HG02763 (cell line): ENCODE measurements at regions not wholly inside any gene's neighbourhood (a gene's known extent, or its start where the extent isn't known, plus 50 kb on each side); places are given as distances from the start of the nearest gene placed in this dataset.
"Not testable (repeated sequence)": the region's sequence is repeated elsewhere in the genome, so short reads cannot be mapped to it uniquely, and the experiment has no call there.

ENCODE experiments used
- ATAC-seq: cut with Tn5 transposase; IDR thresholded peaks from one replicate; pipeline ENCODE4 v1.9.1; 2021; ENCODE audit warnings: mild to moderate bottlenecking, moderate library complexity; ENCODE audit not compliant: unreplicated experiment

DNA sequence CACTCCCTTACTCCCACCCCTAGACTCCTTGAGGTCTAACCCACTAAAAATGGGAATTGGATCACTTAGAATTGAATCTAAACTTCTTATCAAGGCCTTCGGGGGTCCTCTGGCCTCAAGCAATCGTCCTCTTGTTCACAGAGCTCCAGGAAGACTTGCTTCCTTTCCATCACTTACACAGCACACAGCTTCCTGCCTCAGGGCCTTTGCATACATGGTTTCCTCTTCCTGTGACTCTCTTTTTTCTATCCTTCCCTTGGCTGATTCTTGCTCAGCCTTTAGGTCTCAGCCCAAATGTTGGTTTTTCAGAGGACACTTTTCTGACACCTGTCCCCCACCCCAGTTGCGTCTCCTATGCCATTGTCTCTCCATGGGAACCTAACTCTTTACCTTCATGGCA, 50.0 kb upstream of the ALDH1B1 start:
- ATAC-seq: no peak

DNA sequence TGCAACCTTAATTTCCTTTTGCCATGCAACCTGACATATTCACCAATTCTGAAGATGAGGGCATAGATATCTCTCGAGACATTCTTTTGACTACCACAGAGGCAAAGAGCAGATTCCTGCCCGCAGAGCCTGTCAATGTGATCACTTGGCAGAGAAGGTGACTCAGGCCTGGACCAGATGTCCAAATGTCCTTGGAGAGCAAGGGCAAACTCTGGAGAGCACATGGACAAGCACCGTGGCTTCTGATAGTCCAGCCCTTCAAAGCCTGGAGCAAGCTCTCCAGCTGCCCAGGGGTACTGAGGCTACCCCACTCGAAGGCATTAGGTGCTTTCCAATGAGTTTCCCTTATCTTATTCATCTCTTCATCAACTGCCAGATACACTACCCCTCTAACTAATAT, 50.4 kb upstream of the ALDH1B1 start:
- no peak for ATAC-seq

DNA sequence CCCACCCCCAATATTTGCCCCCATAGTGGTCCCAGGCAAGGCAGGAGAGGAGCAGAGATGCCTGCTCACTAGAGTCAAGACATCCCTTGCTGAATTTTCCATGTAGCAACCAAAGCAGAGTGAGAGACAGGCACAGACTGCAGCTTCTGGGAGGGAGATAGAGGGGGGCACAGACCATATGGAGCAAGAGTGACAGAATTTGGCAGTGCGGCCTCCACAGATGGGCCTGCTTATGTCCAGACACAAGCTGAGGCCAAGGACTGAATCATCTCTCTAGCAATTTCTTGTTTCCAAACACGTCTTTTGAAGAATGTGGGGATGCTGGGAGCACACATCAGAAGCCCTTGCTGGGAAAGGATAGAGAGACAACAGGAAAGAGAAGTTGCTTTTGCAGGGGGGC, 53.0 kb upstream of the ALDH1B1 start:
- no peak for ATAC-seq

DNA sequence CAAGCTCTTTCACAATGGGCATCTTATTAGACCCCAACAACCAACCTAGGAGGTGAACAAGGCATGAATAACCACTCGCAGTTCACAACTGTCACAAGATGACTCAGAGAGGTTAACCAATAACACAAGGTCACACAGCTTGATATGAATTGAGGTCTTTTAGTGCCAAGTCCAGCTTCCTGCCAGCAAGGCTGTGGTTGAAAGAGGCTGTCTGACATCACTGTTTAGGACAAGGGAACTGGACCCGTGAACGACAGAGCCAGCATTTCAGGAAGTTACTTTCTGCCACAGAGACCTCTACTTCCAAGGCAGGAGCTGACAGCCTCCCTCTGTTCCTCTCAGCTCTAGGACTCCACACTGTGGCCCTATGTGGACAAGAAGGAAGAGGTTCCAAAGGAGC, 53.4 kb upstream of the ALDH1B1 start:
- peak; percentile 50 for ATAC-seq

DNA sequence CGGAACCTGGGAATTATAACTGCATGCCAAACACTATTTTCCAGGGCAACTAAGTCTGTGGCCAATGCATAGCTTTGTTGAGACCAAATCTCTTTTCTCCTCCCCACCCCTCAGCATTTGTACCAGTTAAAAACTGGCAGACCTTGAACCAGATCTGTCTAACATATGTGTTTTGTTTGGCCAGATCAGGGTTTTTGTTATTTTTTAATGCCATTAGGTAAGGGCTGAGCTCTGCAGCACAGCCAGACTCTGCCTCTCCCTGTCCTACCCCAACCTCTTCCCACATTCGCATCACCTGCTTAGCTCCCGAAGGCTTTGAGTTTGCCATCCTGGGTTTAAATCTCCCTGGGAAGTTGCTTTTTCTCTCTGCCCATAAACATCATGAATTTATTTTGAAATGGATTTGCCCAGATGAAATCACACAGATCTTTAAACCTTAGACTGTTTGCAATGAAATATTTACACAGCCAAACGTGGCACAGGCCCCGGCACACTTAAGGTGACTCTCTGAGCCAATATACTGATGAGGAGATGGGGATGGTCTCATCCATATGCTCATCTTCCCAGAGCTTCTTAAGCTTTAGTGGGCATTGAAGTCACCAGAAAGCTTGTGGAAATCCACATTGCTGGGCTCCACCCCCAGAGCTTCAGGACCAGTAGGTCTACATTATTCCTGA, 54.0 kb upstream of the ALDH1B1 start:
- no peak for ATAC-seq

DNA sequence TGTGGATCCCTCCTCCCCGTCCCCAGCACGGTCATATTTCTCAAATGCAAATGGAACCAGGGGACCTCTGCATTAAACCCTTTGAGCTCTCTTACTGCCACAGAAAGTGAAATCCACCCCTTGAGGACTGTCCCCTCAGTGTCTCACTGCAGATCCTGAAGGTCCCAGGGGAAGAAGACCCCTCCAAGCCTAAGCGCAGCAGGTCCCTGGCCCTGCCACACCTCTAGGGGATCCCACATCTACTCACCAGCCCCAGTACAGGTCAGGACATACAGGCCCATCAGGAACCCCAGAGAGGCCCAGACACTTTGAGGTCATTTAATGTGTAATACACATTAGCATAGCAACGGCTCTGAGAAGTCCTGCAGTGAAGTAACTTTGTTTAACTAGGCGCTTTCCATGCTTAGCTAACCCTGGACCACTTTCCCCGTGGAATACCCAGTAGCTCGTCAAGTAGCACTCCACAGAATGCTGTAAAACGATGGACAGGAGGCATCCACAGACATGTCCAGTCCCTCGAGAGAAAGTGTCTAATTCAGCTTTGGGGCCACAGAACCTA, 54.7 kb upstream of the ALDH1B1 start:
- no peak for ATAC-seq

DNA sequence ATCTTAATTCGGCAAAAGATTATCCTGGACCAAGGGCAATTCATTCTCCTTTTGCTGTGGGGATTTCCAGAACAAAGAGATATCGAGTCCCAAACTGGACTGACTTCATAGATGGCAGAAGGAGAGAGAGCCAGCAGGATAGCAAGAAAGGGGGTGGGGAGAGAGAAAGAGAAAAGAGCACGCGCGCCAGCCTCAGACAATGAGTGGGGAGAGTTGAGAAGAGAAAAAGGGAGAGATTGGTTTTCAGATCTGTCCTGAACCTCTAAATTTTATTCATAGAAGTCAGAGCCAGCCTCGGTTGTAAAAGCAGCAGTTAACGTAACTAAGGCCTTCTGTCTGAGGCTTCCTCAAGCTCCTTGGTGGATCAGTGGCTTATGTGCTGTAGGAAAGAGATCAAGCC, 55.3 kb upstream of the ALDH1B1 start:
- ATAC-seq: no peak

DNA sequence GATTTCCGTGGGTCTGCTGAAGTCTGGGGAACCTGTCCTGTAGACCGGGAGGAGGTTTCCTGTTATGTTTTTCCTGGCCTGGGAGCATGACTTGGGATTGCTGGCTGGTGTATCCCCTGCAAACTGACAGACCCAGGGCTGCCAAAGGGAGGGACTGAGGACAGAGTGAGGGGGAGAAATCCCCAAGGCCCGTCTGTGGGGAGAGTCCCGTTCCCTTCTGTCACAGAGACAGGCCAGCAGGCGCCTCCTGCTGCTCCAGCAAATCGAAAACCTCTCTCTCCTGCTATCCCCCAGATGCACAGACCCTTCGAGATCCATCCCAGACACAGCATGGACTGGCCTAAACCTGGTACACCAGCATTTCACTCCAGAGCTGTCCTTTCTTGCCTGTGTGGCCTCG, 56.2 kb upstream of the ALDH1B1 start:
- ATAC-seq: no peak

DNA sequence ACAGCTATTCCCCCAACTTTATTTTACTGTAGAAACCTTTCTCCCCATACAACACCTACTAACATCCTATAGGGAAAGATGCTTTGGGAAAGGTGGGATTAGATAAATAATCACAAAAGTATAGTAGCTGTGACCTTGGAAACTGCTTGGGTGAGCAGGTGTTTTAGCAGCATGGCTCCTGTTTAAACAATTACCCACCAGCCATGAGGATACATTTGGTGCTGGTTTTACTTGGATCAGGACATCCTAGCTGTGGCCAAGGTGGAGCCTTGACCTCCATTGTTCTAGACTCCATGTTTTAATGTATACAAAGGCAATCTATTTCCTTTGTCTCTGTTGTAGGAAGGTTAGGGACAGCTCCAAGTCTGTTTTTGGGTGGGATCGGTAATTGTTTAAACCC, 56.8 kb upstream of the ALDH1B1 start:
- ATAC-seq: no peak

DNA sequence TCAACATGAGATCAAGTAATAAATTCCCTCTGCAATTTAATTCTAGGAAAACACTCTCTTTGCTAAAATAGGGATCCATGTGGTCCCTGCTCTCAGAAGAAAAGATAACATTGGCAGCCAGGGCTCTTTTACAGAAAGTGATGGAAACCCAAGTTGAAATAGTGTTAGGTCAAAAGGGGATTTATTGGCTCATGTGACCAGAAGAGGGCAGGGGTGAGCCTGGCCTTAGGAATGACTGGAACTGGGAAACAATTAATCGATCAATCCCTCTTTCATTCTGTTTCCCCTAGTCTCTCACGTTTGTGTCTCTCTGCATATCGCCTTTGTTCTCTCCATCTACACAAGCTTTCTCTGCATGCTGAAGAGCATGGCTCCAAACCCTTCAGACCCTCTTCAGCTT, 58.3 kb upstream of the ALDH1B1 start:
- ATAC-seq: no peak

DNA sequence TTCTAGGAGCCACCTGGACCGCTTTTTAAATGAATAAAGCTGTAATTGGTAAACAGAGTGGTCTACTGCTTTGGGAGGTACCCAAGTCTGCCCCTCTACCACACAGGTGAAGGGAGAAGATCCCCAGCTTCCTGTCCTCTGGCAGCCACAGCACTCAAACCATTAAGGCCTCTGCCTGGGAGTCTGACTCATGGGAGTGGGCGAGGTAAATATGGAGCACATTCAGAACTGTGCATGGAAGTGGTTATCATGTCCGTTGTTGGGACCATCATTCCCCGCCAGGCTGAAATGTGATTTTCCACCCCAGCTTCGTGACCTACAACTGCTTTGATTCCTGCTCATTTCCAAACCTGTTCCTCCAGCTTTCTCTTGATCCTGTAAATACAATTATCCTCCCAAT, 59.5 kb upstream of the ALDH1B1 start:
- no peak for ATAC-seq

DNA sequence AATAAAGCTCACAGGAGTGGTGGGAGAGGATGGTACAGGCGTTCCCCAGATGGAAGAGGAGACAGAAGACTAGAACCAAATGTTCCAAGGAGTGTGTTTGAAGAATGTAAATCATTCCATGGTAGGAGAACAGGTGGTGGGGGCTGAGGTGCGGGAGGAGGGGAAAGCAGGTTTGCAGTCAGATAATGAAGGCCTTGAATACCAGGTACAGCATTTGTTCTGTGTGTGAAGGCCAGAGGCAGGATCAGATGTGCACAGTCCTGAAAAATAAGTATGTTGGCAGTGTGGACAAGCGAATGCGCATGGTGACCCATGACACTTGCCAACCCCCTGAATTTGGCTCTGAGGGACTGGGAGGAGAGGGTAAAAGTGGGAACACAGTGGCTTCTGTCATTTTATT, 59.9 kb upstream of the ALDH1B1 start:
- ATAC-seq: no peak

DNA sequence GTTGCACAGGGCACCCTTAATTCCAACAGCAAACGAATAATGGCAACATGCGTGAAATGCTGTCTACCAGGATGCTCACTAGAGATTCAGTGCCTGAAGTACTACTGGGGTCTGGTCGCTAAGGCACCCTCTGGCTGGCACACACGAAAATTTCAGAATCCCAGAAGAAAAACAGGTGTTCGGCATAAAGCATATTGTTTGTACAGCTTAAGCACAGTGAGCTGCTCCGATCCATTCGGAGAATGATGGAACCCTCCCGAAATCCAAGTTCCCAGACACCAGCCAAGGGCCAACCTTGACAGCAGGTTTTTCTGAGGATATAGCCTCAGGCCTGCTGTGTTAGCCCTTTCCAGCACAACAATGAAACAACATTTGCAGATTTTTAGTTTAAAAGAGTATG, 61.4 kb upstream of the ALDH1B1 start:
- no peak for ATAC-seq

DNA sequence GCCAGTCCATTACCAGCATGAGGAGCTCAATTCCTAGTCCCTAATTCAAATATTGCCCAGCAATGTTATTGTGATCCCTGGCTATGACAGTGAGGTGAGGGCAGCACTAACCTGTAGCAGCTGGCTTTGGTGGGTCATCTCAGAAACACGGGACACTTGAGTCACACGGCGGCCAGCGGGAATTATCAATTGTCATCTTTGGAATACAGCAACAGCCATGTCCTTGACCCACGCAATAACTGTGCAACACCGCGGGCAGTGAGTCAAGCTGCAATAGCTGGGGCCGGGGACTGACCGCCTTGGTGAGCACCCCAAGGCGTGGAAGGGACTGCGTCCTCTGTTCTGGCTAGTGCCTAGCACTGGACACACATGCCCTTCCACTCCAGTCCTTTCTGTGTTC, 62.5 kb upstream of the ALDH1B1 start:
- no peak for ATAC-seq

DNA sequence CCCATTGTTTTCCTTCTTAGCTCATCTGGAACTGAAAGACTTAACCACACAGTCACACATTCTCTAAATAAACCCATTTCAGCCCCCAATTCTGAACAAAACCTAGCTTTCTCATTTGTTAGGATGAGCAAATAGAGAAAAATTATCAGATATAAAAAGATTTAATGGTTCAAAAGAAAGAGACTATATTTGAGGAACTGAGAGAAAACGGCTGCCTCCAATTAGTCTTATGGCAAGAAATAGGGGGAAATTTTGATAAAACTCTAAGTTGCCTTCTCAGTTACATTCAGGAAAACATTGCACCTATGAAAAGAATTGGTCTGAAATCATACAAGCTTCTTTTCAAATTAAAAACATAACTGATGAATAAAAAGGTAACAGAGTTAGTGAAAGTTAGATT, 63.7 kb upstream of the ALDH1B1 start:
- ATAC-seq: no peak

DNA sequence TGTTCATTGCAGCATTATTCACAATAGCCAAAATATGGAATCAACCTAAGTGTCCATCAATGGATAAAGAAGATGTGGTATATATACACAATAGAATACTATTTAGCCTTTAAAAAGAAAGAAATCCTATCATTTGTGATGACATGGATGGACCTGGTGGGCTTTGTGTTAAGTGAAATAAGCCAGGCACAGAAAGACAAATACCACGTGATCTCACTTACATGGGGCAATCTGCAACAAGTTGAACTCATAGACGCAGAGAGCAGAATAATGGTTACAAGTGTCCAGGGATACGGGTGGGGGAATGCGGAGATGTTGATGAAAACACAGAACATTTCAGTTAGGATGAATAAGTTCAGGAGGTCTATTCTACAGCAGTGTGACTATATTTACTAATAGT, 66.4 kb upstream of the ALDH1B1 start:
- no peak for ATAC-seq

DNA sequence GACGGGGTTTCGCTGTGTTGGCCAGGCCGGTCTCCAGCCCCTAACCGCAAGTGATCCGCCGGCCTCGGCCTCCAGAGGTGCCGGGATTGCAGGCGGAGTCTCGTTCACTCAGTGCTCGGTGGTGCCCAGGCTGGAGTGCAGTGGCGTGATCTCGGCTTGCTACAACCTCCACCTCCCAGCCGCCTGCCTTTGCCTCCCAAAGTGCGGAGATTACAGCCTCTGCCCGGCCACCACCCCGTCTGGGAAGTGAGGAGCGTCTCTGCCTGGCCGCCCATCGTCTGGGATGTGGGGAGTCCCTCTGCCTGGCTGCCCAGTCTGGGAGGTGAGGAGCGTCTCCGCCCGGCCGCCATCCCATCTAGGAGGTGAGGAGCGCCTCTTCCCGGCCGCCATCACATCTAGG, 68.3 kb upstream of the ALDH1B1 start:
- ATAC-seq: not testable (repeated sequence)

DNA sequence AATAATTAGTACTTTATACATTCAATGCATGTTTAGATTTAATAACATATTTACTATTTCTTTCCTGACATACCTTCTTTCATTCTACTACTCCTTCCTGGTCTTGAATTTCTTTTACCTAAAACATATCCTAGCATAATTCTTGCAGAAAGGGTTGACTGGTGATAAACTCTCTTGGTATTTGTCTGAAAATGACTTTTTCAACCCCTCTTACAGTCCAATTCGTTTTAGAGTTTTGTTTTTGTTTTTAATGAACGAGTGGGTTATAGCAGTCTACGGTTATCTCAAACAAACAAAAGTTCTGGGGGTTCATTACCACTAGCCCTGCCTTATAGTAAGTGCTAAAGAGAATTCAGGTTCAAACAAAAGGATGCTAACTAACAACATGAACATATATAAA, 69.6 kb upstream of the ALDH1B1 start:
- no peak for ATAC-seq

DNA sequence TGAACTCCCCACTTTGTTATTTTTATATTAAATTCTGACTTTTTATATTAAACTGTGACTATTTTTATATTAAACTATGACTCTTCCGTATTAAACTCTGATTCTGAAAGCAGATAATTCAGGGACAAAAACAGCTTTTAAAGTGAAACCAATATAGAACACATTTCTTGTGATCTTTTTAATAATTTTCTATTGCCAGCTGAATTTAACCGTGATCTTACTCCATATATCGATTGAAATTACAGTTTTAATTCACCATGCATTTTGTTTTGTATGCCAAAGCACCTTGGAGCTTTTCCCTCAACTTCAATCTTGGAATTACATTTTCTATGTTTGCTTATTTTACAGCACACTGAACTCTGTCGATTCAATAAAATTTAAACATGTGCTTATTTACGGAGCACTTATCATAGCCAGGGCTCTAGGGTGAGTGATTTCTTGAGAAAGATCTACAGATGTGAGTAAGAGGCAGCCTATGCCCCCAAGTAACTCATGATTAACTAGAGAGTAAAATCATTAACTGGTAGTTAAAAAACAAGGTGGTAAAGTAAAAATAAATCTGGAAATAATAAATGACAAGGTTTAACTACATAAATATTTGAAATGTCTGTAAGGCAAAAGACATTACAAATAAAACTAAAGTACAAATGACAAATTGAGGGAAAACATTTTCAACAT, 72.9 kb upstream of the ALDH1B1 start:
- no peak for ATAC-seq

DNA sequence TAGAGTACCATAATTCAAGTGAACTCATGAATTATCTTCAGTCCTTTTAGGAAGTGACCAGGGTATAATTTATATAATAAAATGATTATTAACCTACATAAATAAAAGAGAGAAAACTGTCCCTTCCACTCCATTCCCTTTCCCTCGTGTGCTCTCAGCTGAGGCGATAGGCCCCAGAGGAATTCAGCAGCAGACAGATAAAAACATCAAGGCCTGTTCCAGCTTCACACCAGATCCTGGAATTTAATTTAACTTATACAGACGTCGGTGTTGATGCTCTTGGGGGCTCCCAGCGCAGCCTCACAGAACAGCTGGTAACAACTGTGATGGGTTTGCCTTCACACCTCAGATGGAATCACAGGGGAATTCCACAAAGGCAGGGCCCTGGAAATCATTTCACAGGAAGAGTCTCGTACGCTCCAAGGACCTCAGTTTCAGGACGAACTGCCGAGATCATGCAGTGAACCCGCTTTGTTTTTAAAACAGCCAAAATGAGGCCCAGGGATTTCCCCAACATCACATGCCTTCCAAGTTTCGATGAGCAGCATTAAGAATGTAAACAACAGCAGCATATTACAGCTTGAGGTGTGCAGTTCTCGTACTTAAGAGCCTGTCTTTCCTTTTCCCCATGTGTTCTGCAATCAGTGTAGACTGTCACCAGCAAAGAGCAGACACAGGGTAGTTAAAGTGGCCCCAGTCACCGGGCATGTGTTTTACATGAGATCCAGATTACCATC, 73.6 kb upstream of the ALDH1B1 start:
- peak; percentile 83 for ATAC-seq

DNA sequence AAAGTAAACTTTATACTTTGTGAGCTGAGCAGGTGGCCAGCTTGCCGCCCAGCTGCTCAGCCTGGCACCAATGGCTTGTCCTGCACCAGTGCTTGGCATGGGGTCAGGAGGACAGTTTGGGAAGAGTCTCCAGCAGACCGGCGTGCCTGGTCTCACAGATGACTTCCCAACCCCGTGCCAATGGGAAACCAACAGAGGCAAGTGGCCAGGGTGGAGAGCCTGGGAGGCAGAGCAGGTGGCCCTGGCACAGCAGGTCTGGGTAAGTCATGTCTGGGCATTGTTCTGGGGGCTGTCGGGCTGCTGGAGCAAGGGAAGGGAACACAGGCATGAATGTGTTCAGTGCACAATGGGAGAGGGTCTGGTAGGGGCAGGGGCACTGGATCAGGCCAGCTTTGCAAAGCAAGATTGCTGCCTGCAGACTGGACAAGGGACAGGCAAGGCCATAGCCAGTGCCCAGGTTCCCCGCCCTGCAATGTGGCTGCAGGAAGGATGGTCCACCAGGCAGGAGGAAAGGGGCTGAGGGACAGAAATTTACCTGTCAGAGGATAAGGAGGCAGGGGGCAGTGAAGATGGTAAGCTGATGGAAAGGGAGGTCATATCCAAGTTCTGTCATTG, 76.2 kb upstream of the ALDH1B1 start:
- no peak for ATAC-seq
